RWPE2 (cell line): ENCODE measurements at regions not wholly inside any gene's neighbourhood (a gene's known extent, or its start where the extent isn't known, plus 50 kb on each side); places are given as distances from the start of the nearest gene placed in this dataset.
"Not testable (repeated sequence)": the region's sequence is repeated elsewhere in the genome, so short reads cannot be mapped to it uniquely, and the experiment has no call there.

Source experiments
- ATAC-seq: fragments of 200-7000 bp; cut with Tn5 transposase; 3 replicates; pipeline ENCODE4 v1.9.1; 2021; ENCODE audit warnings: low read depth
- DNase-seq: peaks from one replicate; pipeline ENCODE4 v3.0.0-alpha.2; 2020; ENCODE audit warnings: low spot score
- H3K27ac ChIP-seq: fragments of 450-650 bp; 2 replicates; pipeline ENCODE4 v1.5.1; 2017; ENCODE audit warnings: mild to moderate bottlenecking; ENCODE audit not compliant: poor library complexity, severe bottlenecking
- H3K27me3 ChIP-seq: fragments of 250-450 bp; sonication (Bioruptor Pico); 2 replicates; pipeline ENCODE4 v1.5.1; 2021; ENCODE audit warnings: mild to moderate bottlenecking, moderate library complexity; ENCODE audit not compliant: insufficient read depth, poor library complexity, severe bottlenecking
- H3K36me3 ChIP-seq: fragments of 250-450 bp; sonication (Bioruptor Pico); 2 replicates; pipeline ENCODE4 v1.5.1; 2020; ENCODE audit warnings: low read depth, mild to moderate bottlenecking, moderate library complexity
- H3K4me1 ChIP-seq: fragments of 250-450 bp; sonication (Bioruptor Pico); 2 replicates; pipeline ENCODE4 v1.5.1; 2021; ENCODE audit warnings: mild to moderate bottlenecking, moderate library complexity; ENCODE audit not compliant: insufficient read depth, poor library complexity, severe bottlenecking
- H3K4me3 ChIP-seq: fragments of 250-450 bp; sonication (Bioruptor Pico); 2 replicates; pipeline ENCODE4 v1.5.1; 2021; ENCODE audit warnings: mild to moderate bottlenecking, moderate library complexity; ENCODE audit not compliant: severe bottlenecking
- H3K9me3 ChIP-seq: fragments of 250-450 bp; sonication (Bioruptor Pico); 2 replicates; pipeline ENCODE4 v1.5.1; 2021; ENCODE audit warnings: mild to moderate bottlenecking, moderate library complexity; ENCODE audit not compliant: severe bottlenecking
- CTCF ChIP-seq: fragments of 450-650 bp; IDR thresholded peaks from one replicate; pipeline ENCODE4 v1.5.1; 2017; ENCODE audit warnings: mild to moderate bottlenecking, moderate library complexity; ENCODE audit not compliant: poor library complexity, severe bottlenecking

- no peaks in the 10 kb centered on the region for H3K4me1 ChIP-seq
- H3K4me3 ChIP-seq, result no peak overlapping the region
- no peak for TF ChIP-seq CTCF
- H3K27ac ChIP-seq, result no peak overlapping the region
- H3K36me3 ChIP-seq, result no peaks in the 10 kb centered on the region
- no peaks in the 10 kb centered on the region for H3K9me3 ChIP-seq
- DNase-seq, result no peak
- peaks cover 18% of the 10 kb centered on the region for H3K27me3 ChIP-seq
- no peak for ATAC-seq
These were observed 88.1 kb upstream of the SALL1 start for GRCh38 chr16:51239196-51239595.

GRCh38 chr16:51237861-51238378 lies 86.8 kb upstream of the SALL1 start:
- DNase-seq (no peak), ATAC-seq (no peak)
- Histone ChIP-seq H3K27ac (no peak overlapping the region), H3K36me3 (no peaks in the 10 kb centered on the region), H3K27me3 (peaks cover 6% of the 10 kb centered on the region), H3K4me1 (no peaks in the 10 kb centered on the region), H3K4me3 (no peak overlapping the region), H3K9me3 (no peaks in the 10 kb centered on the region)
- no peak for TF ChIP-seq CTCF

- Histone ChIP-seq H3K9me3 (no peaks in the 10 kb centered on the region), H3K4me1 (no peaks in the 10 kb centered on the region), H3K36me3 (no peaks in the 10 kb centered on the region), H3K4me3 (no peak overlapping the region), H3K27me3 (peaks cover 4% of the 10 kb centered on the region), H3K27ac (no peak overlapping the region)
- TF ChIP-seq CTCF, result no peak
- DNase-seq (no peak), ATAC-seq (no peak)
These were observed 86.1 kb upstream of the SALL1 start for GRCh38 chr16:51237207-51237606.

- Histone ChIP-seq H3K4me1 (no peaks in the 10 kb centered on the region), H3K27me3 (peaks cover 4% of the 10 kb centered on the region), H3K9me3 (no peaks in the 10 kb centered on the region), H3K4me3 (no peak overlapping the region), H3K36me3 (no peaks in the 10 kb centered on the region), H3K27ac (no peak overlapping the region)
- DNase-seq (no peak), ATAC-seq (no peak)
- TF ChIP-seq CTCF, result no peak
These were observed 85.5 kb upstream of the SALL1 start for GRCh38 chr16:51236583-51236982.

DNA sequence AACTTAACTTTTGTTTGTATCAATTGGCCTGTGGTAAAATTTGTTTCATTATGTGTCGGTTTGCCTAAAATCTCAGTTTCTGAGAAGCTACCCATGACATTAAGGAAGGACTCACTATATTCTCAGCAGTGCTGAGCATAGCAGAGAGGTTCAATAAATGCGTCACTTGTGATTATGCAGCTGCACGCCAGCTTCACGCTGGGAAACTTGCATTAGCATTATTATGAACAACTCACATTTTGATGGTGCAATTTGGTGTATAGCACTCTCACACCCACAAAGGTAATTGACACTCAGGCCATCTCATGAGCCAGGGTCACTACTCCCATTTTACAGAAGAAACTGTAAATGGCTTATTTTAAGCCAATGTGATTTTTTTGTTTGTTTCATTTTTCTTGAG lies 80.6 kb upstream of the SALL1 start:
- Histone ChIP-seq H3K4me1 (no peaks in the 10 kb centered on the region), H3K4me3 (no peak overlapping the region), H3K27ac (no peak overlapping the region), H3K36me3 (no peaks in the 10 kb centered on the region), H3K9me3 (no peaks in the 10 kb centered on the region), H3K27me3 (peaks cover 4% of the 10 kb centered on the region)
- TF ChIP-seq CTCF, result no peak
- ATAC-seq (no peak), DNase-seq (no peak)

DNA sequence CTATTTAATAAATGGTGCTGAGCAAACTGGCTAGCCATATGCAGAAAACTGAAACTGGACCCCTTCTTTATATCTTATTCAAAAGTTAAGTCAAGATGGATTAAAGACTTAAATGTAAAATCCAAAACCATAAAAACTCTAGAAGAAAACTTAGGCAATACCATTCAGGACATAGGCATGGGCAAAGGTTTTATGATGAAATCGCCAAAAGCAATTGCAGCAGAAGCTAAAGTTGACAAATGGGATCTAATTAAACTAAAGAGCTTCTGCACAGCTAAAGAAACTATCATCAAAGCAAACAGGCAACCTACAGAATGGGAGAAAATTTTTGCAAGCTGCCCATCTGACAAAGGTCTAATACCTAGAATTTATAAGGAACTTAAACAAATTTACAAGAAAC lies 79.0 kb upstream of the SALL1 start:
- not testable (repeated sequence) for H3K4me1 ChIP-seq, H3K36me3 ChIP-seq, H3K4me3 ChIP-seq, H3K27me3 ChIP-seq, DNase-seq, H3K27ac ChIP-seq, H3K9me3 ChIP-seq, ATAC-seq
